Effector CD4-positive, alpha-beta T cell (primary cell): ENCODE measurements at regions not wholly inside any gene's neighbourhood (a gene's known extent, or its start where the extent isn't known, plus 50 kb on each side); places are given as distances from the start of the nearest gene placed in this dataset.

ENCODE experiments used
- DNase-seq: peaks from one replicate; pipeline ENCODE4 v3.0.0-alpha.2; 2020

DNA sequence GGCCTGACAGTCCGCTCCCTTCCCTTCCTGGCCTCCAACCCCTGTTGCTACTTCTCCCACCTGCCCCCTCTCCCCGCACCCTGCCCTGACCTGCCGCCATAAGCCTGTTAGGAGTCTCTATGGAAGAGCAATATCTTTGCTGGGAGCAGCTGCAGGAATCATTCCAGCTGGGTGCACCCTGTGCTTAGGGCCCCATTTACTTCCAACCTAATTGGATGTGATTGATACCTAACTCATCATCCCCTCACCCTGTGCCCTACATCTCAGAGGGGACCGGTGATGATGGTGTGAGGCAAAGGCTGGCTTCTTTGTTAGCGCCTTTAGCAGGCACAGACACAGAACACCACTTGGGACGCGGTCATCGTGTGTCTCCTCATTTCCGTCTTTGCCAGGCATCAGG, 80.0 kb upstream of the FAM180A start:
- DNase-seq: no peak

DNA sequence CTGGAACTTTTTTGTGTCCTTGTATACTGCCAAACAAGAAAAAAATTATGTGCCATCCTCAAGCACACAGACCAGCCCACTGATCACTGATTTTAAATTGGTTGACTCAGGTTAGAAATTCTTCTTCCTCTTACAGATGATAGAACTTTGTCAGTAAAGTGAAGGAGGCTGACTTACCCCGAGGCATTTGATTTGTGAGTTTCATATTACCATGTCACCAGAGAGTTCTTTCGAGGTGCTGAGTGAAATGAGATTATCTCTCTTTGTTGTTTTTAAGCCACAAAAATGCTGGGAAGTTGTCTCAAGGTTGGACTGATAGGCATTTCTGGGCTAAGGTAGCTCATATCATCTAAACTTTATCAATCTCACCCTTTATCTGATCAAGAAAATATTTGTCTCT, 78.8 kb upstream of the FAM180A start:
- no peak for DNase-seq

DNA sequence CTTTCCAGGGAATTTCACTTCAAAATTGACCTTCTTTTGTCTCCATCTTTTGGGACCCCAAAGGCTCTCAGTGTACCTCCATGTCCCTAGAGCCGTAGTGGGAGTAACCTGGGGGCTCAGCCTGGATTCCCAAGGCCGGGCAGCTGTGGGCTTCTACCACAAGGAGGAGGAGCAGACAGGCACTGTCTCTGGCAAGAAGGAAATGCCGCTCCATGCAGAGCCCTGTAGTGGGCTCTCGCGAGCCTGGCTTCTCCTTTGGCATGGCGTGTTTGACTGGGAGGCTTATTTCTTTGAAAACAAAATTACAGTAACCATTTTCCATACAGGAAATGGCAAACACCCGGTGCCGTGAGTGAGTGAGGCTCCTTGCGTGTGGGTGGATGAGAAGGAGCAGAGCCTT, 76.8 kb upstream of the FAM180A start:
- DNase-seq: no peak

DNA sequence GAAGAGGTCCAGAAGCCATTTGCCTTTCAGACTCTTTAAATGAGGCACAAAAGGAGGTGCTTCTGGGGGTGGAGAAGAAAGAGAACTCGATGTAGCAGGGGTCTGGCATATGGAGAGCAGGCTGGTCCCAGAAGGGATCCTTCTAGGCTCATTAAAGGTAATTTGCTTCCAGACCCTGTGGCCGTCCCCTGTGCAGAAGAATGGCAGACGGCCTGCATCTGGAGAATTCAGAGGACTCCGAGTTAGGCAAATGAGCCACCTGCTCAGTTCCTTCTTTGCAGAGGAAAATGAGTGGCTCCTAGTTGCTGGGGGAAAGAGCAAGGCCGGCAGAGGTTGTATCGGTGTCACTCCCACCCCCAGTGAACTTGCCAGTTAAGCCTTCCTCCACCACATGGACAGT, 73.8 kb upstream of the FAM180A start:
- no peak for DNase-seq

DNA sequence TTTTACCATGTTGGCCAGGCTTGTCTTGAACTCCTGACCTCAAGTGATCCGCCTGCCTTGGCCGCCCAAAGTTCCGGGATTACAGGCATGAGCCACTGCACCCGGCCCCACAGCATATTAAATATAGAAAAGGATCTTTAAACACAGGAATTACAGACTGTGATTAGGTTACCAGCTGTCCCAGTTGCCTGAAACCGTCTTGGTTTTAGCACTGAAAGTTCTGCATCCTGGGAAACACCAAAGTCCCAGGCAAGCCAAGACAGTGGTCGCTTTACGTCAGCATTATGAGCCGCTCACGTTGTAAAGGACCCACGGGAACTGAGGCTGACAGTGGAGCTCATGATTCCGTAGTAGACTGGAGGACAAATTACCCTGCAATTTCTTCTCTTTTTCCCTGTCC, 69.0 kb upstream of the FAM180A start:
- DNase-seq: no peak

DNA sequence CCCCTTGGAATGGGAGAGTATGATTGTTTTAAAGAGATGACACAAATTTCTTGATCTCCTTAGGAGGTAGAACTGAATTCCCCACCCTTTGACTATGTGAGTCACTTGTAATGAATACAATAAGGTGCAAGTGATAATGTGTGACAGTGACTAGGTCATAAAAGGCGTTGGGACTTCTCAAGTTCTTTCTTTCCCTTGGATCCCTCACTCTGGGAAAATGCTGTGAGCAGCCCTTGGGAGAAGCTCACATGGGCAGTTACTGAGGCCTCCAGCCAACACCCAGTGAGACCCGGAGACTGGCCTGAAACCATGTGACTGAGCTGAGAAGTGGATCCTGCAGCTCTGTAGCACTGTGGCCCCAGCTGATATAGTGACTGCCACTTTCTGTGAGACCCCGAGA, 66.4 kb upstream of the FAM180A start:
- no peak for DNase-seq

DNA sequence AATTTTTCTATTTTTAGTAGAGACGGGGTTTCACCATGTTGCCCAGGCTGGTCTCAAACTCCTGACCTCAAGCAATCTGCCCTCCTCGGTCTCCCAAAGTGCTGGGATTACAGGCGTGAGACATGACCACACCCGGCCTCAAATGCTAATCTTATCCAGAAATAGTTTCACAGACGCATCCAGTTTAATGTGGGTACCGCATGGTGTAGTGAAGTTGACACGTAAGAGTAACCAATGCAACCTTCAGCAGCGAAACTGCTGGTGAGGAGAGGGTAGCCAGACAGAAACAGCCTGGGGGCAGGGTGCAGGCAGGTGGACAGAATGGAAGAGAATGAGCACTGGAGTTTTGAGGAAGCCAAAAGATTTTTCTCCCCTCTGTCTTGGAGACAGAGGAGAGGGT, 63.5 kb upstream of the FAM180A start:
- no peak for DNase-seq

DNA sequence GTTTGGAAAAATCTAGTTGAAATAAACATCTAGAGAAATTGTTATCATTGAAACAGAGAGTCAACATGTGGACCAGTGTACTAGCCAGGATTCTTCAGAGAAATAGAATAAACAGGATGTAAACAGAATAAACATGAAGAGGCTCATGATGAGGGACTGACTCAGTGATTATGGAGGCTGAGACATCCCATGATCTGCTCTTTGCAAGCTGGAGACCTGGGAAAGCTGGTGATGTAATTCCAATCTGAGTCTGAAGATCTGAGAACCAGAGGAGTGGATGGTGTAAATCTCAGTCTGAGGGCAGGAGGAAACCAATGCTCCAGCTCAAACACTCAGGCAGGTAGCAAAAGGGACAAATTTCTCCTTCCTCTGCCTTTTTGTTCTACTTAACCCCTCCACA, 62.9 kb upstream of the FAM180A start:
- DNase-seq: no peak

DNA sequence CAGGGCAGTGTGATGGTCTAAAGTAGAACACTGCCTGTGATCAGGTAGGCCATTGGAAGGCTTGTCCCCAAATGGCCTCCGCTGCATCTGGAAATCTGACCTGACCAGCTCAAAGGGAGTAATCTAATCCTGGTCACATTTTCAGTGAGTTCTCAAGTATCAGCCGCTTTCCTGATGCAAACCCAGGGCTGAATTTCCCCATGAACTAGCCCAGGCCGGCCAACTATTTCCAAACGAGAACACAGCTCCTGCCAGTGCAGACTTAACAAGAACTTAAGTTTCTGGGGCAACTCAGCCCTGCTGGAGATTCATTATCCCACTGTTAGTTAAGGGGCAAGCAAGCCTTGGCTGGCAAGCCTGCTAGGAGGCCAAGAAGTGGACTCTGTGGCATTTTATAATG, 59.6 kb upstream of the FAM180A start:
- no peak for DNase-seq

DNA sequence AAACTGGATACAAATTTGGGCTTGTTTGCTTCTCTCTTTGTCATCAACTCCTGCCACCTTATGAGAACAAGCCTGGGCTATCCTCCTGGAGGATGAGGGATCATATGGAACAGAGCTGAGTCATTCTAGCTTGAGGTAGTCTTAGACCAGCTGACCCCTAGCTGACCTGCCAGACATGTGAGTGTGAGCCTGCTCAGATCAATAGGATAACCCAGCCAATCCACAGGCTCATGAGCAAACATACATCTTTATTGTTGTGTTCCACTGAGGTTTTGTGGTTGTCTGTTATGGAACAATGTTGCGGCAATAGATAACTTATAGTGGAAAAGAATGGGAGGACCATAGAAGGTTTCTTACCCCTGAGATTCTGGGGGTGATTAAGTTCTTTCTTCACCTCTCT, 54.5 kb upstream of the FAM180A start:
- DNase-seq: no peak

DNA sequence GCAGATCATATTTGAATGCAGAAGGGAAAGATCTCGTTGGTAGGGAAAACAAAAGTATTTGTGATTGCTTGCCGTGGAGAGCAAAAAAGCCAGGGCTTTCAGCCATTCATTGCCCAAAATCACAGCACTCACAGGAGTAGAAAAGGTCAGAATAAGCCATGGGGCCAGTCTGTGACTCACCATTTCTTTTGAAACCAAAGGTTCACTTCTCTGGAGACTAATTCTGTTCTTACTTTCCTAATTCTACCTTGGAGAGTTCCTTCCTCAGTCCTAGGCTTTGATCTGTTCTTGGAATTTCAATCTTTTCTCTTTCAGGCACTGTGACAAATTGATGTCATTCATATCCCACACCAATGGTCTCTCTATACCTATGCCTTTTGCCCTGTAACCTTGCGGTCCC, 54.1 kb upstream of the FAM180A start:
- DNase-seq: no peak

DNA sequence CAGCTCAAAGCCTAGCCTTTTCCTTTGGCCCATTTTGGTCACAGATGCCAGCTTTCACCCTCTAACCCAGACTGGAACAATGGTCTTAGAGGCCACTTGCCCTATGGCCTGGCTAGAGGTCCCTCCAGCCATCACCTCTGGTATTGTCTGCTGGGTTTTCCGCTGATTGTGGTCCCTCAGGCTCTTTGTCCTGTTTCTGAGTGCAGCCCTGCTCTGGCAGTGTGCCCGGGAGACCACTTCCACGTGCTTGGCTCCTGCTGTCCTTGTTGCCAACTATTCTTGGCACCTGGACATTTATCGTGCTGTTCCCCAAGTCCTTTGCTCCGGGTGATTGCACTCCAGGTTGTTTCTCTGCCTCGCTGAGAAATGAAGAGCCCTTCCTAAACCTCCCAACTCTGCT, 53.3 kb upstream of the FAM180A start:
- no peak for DNase-seq

DNA sequence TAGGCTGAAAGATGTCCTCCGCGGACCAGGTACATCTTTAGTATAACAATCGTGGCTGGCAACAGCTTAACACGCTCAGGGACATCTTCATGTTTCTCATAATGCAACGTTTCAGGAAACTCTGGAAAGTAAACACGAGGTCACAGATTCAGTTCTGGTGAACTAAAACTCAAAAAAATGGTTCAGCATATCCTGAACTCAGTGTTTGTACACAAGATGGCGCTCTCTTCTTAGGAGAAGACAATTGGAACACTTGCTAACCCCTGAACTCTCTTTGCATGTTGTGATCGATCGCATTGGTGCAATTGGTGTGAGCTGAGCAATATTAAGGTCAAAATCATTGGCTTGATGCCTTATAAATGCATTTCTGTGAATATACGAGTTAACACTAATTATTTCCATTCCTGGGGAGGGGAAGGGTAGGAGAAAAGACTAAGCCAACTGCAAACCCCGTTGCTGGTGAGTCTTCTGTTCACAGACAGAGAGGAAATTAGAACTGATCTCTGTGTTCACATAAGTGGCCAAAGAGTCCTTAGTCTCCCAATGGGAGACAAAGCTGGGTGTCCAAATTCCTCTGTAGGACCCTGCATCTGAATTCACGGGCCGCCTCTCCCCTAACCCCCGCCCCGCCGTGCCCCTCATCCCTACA, 52.6 kb upstream of the FAM180A start:
- DNase-seq: peak; percentile 31

DNA sequence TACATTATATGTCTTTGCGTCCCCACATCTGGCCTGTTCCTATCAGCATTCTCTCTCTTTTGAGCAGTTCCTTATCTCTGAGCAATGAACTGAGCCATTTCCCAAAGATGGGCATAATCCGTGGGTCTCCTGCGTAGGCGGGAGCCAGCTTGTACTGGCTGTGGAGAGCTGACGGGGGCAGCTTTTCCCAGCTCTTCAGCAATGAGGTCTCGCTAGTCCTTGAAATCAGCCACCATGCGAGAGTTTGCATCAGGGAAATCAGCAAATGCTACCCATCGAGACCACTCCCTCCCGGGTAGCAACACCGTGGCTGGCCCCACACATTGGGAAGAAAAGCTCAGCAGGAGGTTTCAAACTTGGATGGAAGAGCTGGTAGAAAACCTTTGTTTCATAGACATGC, 51.9 kb upstream of the FAM180A start:
- no peak for DNase-seq

DNA sequence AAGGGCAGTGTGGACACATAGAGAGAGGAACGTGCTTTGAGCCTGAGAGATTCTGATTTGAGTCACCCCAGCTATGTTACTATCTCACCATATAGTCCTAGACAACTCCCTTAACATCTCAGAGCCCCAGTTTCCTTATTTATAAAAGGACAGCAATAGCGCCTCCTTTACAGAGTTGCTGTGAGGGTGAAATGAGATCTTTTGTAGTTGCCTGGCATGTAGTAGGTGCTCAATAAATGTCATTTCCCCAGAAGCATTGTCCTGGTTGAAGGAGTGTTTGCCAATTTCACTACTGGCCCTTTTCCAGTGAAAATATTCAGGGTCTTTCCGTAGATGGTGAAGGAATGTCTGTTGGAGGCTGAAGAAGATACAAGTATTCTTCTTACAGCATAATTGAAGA, 51.3 kb upstream of the FAM180A start:
- no peak for DNase-seq
